A549 (cell line): ENCODE measurements at regions not wholly inside any gene's neighbourhood (a gene's known extent, or its start where the extent isn't known, plus 50 kb on each side); places are given as distances from the start of the nearest gene placed in this dataset.

Experiments used
- ATAC-seq, 2 experiments: fragments of 200-7000 bp in 1 of 2; fragments of >200 bp in 1 of 2; cut with Nextera tagmentation in 1 of 2; cut with Tn5 transposase in 1 of 2; 3 replicates each; pipeline versions ENCODE4 v1.8.0 to v1.9.1; 2018 to 2020; ENCODE audit warnings: mild to moderate bottlenecking in 1 of 2, moderate library complexity in 1 of 2
- CTCF ChIA-PET: fragments of 300-600 bp; sonication (Branson Sonifier 250); formaldehyde crosslinking; extraction: SDS; loops from one replicate; lab custom pipeline; 2021; ENCODE audit warnings: antibody characterized with exemption, inconsistent platforms; lab: Yijun Ruan, JAX
- POLR2A ChIA-PET: fragments of 350-600 bp; formaldehyde crosslinking; extraction: SDS; loops from one replicate; lab custom pipeline; 2021; ENCODE audit warnings: antibody characterized with exemption, inconsistent platforms; lab: Yijun Ruan, JAX
- DNase-seq, 2 experiments: peaks; one replicate each; pipeline versions ENCODE4 v3.0.0 to v3.0.0-alpha.2; 2011 to 2016; ENCODE audit warnings: low read depth in 1 of 2, low spot score in 1 of 2
- FAIRE-seq: peaks from 2 replicates; lab custom pipeline; 2011; peaks lifted over from hg19 to GRCh38; lab: Jason Lieb, UNC
- H3K27ac ChIP-seq, 2 experiments: fragments of >200 bp; sonication (Bioruptor Twin); formaldehyde crosslinking; 3 replicates each; pipeline ENCODE4 v1.5.1; 2016 to 2017
- H3K4me1 ChIP-seq: fragments of >200 bp; sonication (Bioruptor Twin); formaldehyde crosslinking; 3 replicates; pipeline ENCODE4 v1.6.1; 2016
- H3K4me2 ChIP-seq: fragments of >200 bp; sonication (Bioruptor Twin); formaldehyde crosslinking; 3 replicates; pipeline ENCODE4 v1.6.1; 2016
- H3K4me3 ChIP-seq: fragments of >200 bp; sonication (Bioruptor Twin); formaldehyde crosslinking; 3 replicates; pipeline ENCODE4 v1.5.1; 2016
- H3K9me3 ChIP-seq: fragments of >200 bp; sonication (Bioruptor Twin); formaldehyde crosslinking; 3 replicates; pipeline ENCODE4 v1.6.1; 2016
- BHLHE40 ChIP-seq: IDR thresholded peaks from 2 replicates; pipeline ENCODE4 v1.6.1; 2012; ENCODE audit warnings: low read depth, low read length, inconsistent platforms
- CBX2 ChIP-seq: fragments of 200-600 bp; sonication (generic); IDR thresholded peaks from 2 replicates; pipeline ENCODE4 v1.6.1; 2016; ENCODE audit warnings: low read depth, mild to moderate bottlenecking, borderline replicate concordance
- CEBPB ChIP-seq, 2 experiments: fragments of >200 bp in 1 of 2; sonication (Bioruptor Twin) in 1 of 2; formaldehyde crosslinking in 1 of 2; IDR thresholded peaks; 2 replicates each; pipeline ENCODE4 v1.6.1; 2012 to 2016
- CHD2 ChIP-seq: fragments of 150-350 bp; IDR thresholded peaks from 2 replicates; pipeline ENCODE4 v1.6.1; 2014; ENCODE audit warnings: low read length; ENCODE audit not compliant: partially characterized antibody
- CTCF ChIP-seq: fragments of >200 bp; sonication (Bioruptor Twin); formaldehyde crosslinking; IDR thresholded peaks from 3 replicates; pipeline ENCODE4 v1.5.1; 2016
- EHMT2 ChIP-seq: fragments of 200-600 bp; sonication (generic); IDR thresholded peaks from 2 replicates; pipeline ENCODE4 v1.6.1; 2016; ENCODE audit warnings: antibody characterized with exemption, low read depth, mild to moderate bottlenecking, moderate library complexity
- ELK1 ChIP-seq: fragments of 150-350 bp; IDR thresholded peaks from 2 replicates; pipeline ENCODE4 v1.6.1; 2014; ENCODE audit warnings: low read depth, mild to moderate bottlenecking, low read length
- EP300 ChIP-seq, 2 experiments: fragments of >200 bp; sonication (Bioruptor Twin); formaldehyde crosslinking; IDR thresholded peaks; 2 replicates in 1 of 2; 3 replicates in 1 of 2; pipeline ENCODE4 v1.6.1; 2016 to 2017
- FOSL2 ChIP-seq, 2 experiments: fragments of 450-650 bp in 1 of 2; fragments of >200 bp in 1 of 2; sonication (Bioruptor Twin) in 1 of 2; formaldehyde crosslinking; IDR thresholded peaks; 2 replicates each; pipeline versions ENCODE4 v1.5.0 to v1.6.1; 2016 to 2020; ENCODE audit warnings: mild to moderate bottlenecking in 1 of 2, moderate library complexity in 1 of 2
- FOXS1 ChIP-seq: fragments of 250-450 bp; sonication (Bioruptor Pico); IDR thresholded peaks from 2 replicates; pipeline ENCODE4 v1.5.0; 2020; ENCODE audit warnings: mild to moderate bottlenecking, moderate library complexity
- HDAC2 ChIP-seq: fragments of 200-600 bp; sonication (generic); IDR thresholded peaks from 2 replicates; pipeline ENCODE4 v1.6.1; 2016
- HEYL ChIP-seq: fragments of 250-450 bp; sonication (Bioruptor Pico); IDR thresholded peaks from 2 replicates; pipeline ENCODE4 v1.8.0; 2021; ENCODE audit warnings: mild to moderate bottlenecking, moderate library complexity
- JUN ChIP-seq, 2 experiments: fragments of >200 bp; sonication (Bioruptor Twin); formaldehyde crosslinking; IDR thresholded peaks; 2 replicates in 1 of 2; 3 replicates in 1 of 2; pipeline ENCODE4 v1.6.1; 2016 to 2017
- KDM1A ChIP-seq: fragments of 200-600 bp; sonication (generic); IDR thresholded peaks from 2 replicates; pipeline ENCODE4 v1.6.1; 2016; ENCODE audit warnings: low read depth, mild to moderate bottlenecking
- MAFK ChIP-seq: fragments of 450-650 bp; IDR thresholded peaks from 2 replicates; pipeline ENCODE4 v1.6.1; 2014; ENCODE audit not compliant: partially characterized antibody
- NPAS2 ChIP-seq: fragments of 250-450 bp; sonication (Bioruptor Pico); IDR thresholded peaks from 2 replicates; pipeline ENCODE4 v1.8.0; 2022; ENCODE audit warnings: mild to moderate bottlenecking, moderate library complexity, borderline replicate concordance
- NR3C1 ChIP-seq: fragments of >200 bp; sonication (Bioruptor Twin); formaldehyde crosslinking; IDR thresholded peaks from 3 replicates; pipeline ENCODE4 v1.6.1; 2017
- PHF8 ChIP-seq: fragments of 200-600 bp; sonication (generic); IDR thresholded peaks from 2 replicates; pipeline ENCODE4 v1.6.1; 2016; ENCODE audit warnings: low read depth, mild to moderate bottlenecking, antibody characterized with exemption, moderate library complexity, borderline replicate concordance
- POLR2A ChIP-seq: IDR thresholded peaks from 2 replicates; pipeline ENCODE4 v1.6.1; 2012; ENCODE audit warnings: mild to moderate bottlenecking, low read length
- RAD21 ChIP-seq, 2 experiments: fragments of >200 bp in 1 of 2; sonication (Bioruptor Twin) in 1 of 2; formaldehyde crosslinking in 1 of 2; IDR thresholded peaks in 1 of 2; conservative IDR thresholded peaks in 1 of 2; 2 replicates in 1 of 2; 3 replicates in 1 of 2; pipeline ENCODE4 v1.6.1; 2012 to 2018; ENCODE audit warnings: inconsistent platforms in 1 of 2
- RARB ChIP-seq: fragments of 250-450 bp; sonication (Bioruptor Pico); IDR thresholded peaks from 2 replicates; pipeline ENCODE4 v1.8.0; 2021; ENCODE audit warnings: mild to moderate bottlenecking, moderate library complexity
- RFX5 ChIP-seq: fragments of 450-650 bp; IDR thresholded peaks from 2 replicates; pipeline ENCODE4 v1.7.1; 2014; ENCODE audit warnings: antibody characterized with exemption, mild to moderate bottlenecking, moderate library complexity
- USF2 ChIP-seq: fragments of 450-650 bp; IDR thresholded peaks from 2 replicates; pipeline ENCODE4 v1.6.1; 2014; ENCODE audit warnings: antibody characterized with exemption
- ZC3H11A ChIP-seq: fragments of 450-650 bp; IDR thresholded peaks from 2 replicates; pipeline ENCODE4 v1.6.1; 2014; ENCODE audit warnings: antibody characterized with exemption, mild to moderate bottlenecking
- ZSCAN20 ChIP-seq: fragments of 250-450 bp; sonication (Bioruptor Pico); IDR thresholded peaks from 2 replicates; pipeline ENCODE4 v1.8.0; 2022; ENCODE audit warnings: mild to moderate bottlenecking, moderate library complexity
- WGBS: methylation state at CpG from one replicate; pipeline ENCODE4 v1.1.6; 2017; ENCODE audit errors: missing lambda C conversion rate; 5-methylcytosine and 5-hydroxymethylcytosine counted together
- TF ChIP-seq, protein P1 (sequence below): fragments of >200 bp; sonication (Bioruptor Twin); formaldehyde crosslinking; IDR thresholded peaks from 3 replicates; pipeline ENCODE4 v1.6.1; 2016

- FAIRE-seq (no peak), DNase-seq (no peak), ATAC-seq (no peak)
- no peak overlapping the region for H3K27ac ChIP-seq
- H3K4me1 ChIP-seq = no peaks in the 10 kb centered on the region
- H3K4me3 ChIP-seq = no peak overlapping the region
- TF ChIP-seq MAFK = no peak
- no peak for TF ChIP-seq FOSL2 (IDR thresholded peaks at IDR 0.05)
- TF ChIP-seq FOSL2 (CRISPR knock-in tag; IDR thresholded peaks at IDR 0.05) = no peak
- no peak for TF ChIP-seq CEBPB (IDR thresholded peaks at IDR 0.05)
- no peak for TF ChIP-seq RFX5
- 77% methylated on average over 1 of the region's 1 CpG for WGBS
- no peaks in the 10 kb centered on the region for H3K9me3 ChIP-seq
- ChIA-PET CTCF (no interaction called here), POLR2A (no interaction called here)
- H3K4me2 ChIP-seq = no peak overlapping the region
These were observed 101.2 kb upstream of the SCEL start for GRCh38 chr13:77434289-77434688.

DNA sequence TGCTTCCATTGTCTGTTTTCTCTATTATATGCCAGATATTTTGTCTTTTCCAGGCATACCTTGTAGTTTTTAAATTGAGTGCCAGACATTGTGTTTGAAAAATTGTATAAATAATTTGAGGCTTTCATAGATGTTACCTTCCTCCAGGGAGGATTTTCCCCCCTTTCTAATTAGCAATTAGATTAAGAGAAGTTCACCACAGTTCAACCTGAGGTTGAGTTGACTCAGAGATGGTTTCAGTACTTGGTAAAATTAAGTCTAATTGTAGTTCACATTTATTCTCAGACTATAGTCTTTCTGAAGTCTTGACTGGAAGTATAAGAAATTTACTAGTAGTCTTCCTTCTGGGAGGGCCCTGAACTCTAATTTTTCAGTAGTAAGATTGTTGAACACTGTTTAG is 104.1 kb upstream of the SCEL start:
- CTCF ChIA-PET = no interaction called here
- Histone ChIP-seq H3K27ac (no peak overlapping the region), H3K9me3 (no peaks in the 10 kb centered on the region), H3K4me3 (no peak overlapping the region), H3K4me2 (no peak overlapping the region), H3K4me1 (no peaks in the 10 kb centered on the region)
- TF ChIP-seq EHMT2 (no peak), RARB (no peak), EP300 (IDR thresholded peaks at IDR 0.05) (no peak), KDM1A (no peak), PHF8 (no peak)
- POLR2A ChIA-PET = no interaction called here
- FAIRE-seq (no peak), ATAC-seq (no peak), DNase-seq (no peak)

DNA sequence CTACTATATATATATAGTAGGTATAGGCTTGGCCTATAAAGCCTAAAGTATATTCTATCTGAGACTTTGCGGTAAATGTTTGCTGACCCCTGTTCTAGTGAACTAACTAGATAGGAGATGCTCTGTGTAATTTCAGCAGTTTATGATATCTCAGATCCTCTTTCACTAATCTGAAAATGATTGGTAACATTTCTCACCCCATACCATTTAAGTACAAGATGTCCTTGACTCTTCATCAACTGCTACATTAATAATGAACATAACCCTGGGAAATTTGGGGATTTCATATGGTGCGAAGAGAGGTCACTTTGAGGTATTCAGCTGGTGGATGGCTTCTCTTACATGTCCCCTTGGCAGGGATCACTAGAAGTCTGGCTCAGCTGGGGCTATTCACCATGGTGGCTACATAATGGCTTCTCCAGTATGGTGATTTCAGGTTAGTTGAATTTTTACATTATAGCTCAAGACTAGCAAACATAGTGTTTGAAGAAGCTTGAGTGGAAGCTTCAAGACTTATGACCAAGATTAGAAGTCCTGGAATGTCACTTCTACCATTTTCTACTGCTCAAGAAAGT is 103.6 kb upstream of the MYCBP2 start:
- Histone ChIP-seq H3K4me3 (no peak overlapping the region), H3K4me1 (no peaks in the 10 kb centered on the region)
- TF ChIP-seq ZC3H11A = no peak
- no peak for TF ChIP-seq BHLHE40
- TF ChIP-seq, protein P1, sequence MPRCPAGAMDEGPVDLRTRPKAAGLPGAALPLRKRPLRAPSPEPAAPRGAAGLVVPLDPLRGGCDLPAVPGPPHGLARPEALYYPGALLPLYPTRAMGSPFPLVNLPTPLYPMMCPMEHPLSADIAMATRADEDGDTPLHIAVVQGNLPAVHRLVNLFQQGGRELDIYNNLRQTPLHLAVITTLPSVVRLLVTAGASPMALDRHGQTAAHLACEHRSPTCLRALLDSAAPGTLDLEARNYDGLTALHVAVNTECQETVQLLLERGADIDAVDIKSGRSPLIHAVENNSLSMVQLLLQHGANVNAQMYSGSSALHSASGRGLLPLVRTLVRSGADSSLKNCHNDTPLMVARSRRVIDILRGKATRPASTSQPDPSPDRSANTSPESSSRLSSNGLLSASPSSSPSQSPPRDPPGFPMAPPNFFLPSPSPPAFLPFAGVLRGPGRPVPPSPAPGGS = no peak
- TF ChIP-seq CBX2 = no peak
- no peak for TF ChIP-seq HEYL (CRISPR knock-in tag)
- no peak for TF ChIP-seq RAD21 (conservative IDR thresholded peaks at IDR 0.05 in 1 of 2, IDR thresholded peaks at IDR 0.05 in 1 of 2)
- no peak for TF ChIP-seq CHD2
- no peak for TF ChIP-seq JUN (IDR thresholded peaks at IDR 0.05)
- TF ChIP-seq PHF8 = no peak
- TF ChIP-seq CEBPB (IDR thresholded peaks at IDR 0.05) = no peak
- TF ChIP-seq FOXS1 (CRISPR knock-in tag) = no peak
- TF ChIP-seq, all 56 proteins: peak for 0
- 83% methylated on average over 2 of the region's 2 CpGs for WGBS
- no peak overlapping the region for H3K4me2 ChIP-seq
- ATAC-seq (no peak), FAIRE-seq (no peak), DNase-seq (no peak)
- H3K9me3 ChIP-seq = no peaks in the 10 kb centered on the region
- CTCF ChIA-PET = interaction anchor here (1.2 kb wide), 1 partner anchor 135 kb away, joined by 3 read pairs; no protein-coding TSS in a partner anchor
- POLR2A ChIA-PET = no interaction called here
- no peak overlapping the region for H3K27ac ChIP-seq

- 54% methylated on average over 8 of the region's 8 CpGs for WGBS
- H3K27ac ChIP-seq = no peak overlapping the region
- ChIA-PET CTCF (interaction anchor here (1.2 kb wide), 1 partner anchor 136 kb away, joined by 3 read pairs; no protein-coding TSS in a partner anchor), POLR2A (no interaction called here)
- H3K9me3 ChIP-seq = no peaks in the 10 kb centered on the region
- H3K4me3 ChIP-seq = no peak overlapping the region
- DNase-seq (no peak), FAIRE-seq (no peak), ATAC-seq (no peak)
- no peak overlapping the region for H3K4me2 ChIP-seq
- H3K4me1 ChIP-seq = no peaks in the 10 kb centered on the region
- TF ChIP-seq ZSCAN20 (CRISPR knock-in tag) (no peak), CTCF (no peak), NR3C1 (no peak), POLR2A (no peak), EHMT2 (no peak), ELK1 (no peak), NPAS2 (no peak), EP300 (IDR thresholded peaks at IDR 0.05) (no peak), USF2 (no peak), KDM1A (no peak), HDAC2 (no peak)
These were observed 102.6 kb upstream of the MYCBP2 start for GRCh38 chr13:77429320-77430142.
